Activated T-cell treated with anti-CD3 and anti-CD28 coated beads, Interleukin-2, amount 50 U/mL, for 4 hours (primary cell): ENCODE measurements at regions not wholly inside any gene's neighbourhood (a gene's known extent, or its start where the extent isn't known, plus 50 kb on each side); places are given as distances from the start of the nearest gene placed in this dataset.

Experiments used
- ATAC-seq, 2 donors: fragments of 200-7000 bp; cut with Tn5 transposase; one replicate each; pipeline ENCODE4 v1.10.0; 2021
- DNase-seq: peaks from one replicate; pipeline ENCODE4 v3.0.0-alpha.2; 2020
- H3K27me3 Mint-ChIP-seq: one replicate; pipeline ENCODE4 v1.8.0; 2021; ENCODE audit warnings: low read depth, mixed read lengths
- H3K36me3 Mint-ChIP-seq: one replicate; pipeline ENCODE4 v1.8.0; 2022; ENCODE audit warnings: mixed read lengths; ENCODE audit not compliant: insufficient read depth
- H3K4me1 Mint-ChIP-seq: one replicate; pipeline ENCODE4 v1.8.0; 2021; ENCODE audit warnings: low read depth, mixed read lengths
- H3K4me3 Mint-ChIP-seq: one replicate; pipeline ENCODE4 v1.8.0; 2021; ENCODE audit warnings: mild to moderate bottlenecking, moderate library complexity, mixed read lengths
- H3K9me3 Mint-ChIP-seq: one replicate; pipeline ENCODE4 v1.8.0; 2021; ENCODE audit warnings: mixed read lengths

DNA sequence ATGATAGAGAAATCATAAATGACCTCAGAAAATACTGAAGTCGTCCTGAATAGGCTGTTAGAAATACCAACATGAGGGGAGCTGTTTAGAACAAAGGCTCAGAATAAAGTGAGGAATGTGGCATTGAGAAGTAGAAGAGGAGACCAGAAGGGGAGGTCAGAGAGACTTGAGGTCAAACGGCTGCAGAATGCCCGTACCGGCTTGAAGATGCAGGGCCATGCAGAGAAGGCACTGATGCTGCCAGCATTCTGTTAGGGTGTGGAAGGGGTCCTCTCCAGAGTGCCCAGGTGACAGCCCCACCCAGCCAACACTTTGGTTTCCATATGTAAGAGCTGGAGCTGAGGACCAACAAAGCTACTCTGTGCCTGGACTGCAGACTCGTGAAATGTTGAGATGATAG lies 570.9 kb downstream of the CDH26 start:
- no peaks in the 10 kb centered on the region for H3K4me1 Mint-ChIP-seq
- DNase-seq (no peak), ATAC-seq (no peak)
- H3K4me3 Mint-ChIP-seq, result no peak overlapping the region
- H3K27me3 Mint-ChIP-seq, result no peaks in the 10 kb centered on the region
- no peaks in the 10 kb centered on the region for H3K9me3 Mint-ChIP-seq
- H3K36me3 Mint-ChIP-seq, result no peaks in the 10 kb centered on the region

- Mint-ChIP-seq H3K9me3 (no peaks in the 10 kb centered on the region), H3K4me1 (no peaks in the 10 kb centered on the region), H3K36me3 (no peaks in the 10 kb centered on the region), H3K27me3 (peaks cover 11% of the 10 kb centered on the region), H3K4me3 (no peak overlapping the region)
- ATAC-seq, result no peak
- no peak for DNase-seq
These were observed 577.0 kb downstream of the CDH26 start for GRCh38 chr20:60535211-60535610.

- Mint-ChIP-seq H3K36me3 (no peaks in the 10 kb centered on the region), H3K27me3 (peaks cover 7% of the 10 kb centered on the region), H3K4me3 (no peak overlapping the region), H3K9me3 (no peaks in the 10 kb centered on the region), H3K4me1 (no peaks in the 10 kb centered on the region)
- ATAC-seq, result no peak
- no peak for DNase-seq
These were observed 582.4 kb downstream of the CDH26 start for GRCh38 chr20:60540591-60540990.

DNA sequence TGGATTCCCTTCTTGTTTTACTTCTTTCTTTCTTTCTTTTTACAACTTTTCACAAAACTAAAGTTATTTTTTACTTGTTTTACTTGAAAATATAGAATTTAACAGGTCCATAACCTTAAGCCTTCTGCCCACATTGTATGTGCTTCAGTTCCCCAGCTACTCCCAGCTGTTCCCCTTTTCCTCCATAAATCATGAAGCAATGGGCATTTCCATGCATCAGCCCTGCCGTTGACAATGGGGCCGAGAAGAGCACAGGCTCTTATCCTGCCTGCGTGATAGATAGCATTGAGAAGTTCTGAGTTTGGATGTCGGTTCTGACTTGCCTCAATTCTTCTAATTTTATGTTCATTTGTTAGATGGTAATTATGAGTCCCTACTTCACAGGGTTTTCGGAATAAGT lies 583.8 kb downstream of the CDH26 start:
- no peaks in the 10 kb centered on the region for H3K36me3 Mint-ChIP-seq
- no peaks in the 10 kb centered on the region for H3K27me3 Mint-ChIP-seq
- peaks cover 5% of the 10 kb centered on the region for H3K9me3 Mint-ChIP-seq
- DNase-seq, result no peak
- no peak for ATAC-seq
- no peaks in the 10 kb centered on the region for H3K4me1 Mint-ChIP-seq
- H3K4me3 Mint-ChIP-seq, result no peak overlapping the region

DNA sequence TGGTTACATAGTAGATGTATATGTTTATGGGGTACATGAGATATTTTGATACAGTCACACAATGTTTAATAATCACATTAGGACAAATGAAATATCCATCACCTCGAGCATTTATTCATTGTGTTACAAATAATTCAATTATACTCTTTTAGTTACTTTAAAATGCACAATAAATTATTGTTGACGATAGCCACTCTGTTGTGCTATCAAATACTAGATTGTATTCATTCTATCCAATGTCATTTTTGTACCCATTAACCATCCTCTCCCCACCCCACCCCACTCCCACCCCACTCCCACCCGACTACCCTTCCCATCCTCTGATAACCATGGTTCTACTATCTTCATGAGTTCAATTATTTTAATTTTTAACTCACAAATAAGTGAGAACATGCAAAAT lies 585.4 kb downstream of the CDH26 start:
- no peak for DNase-seq
- Mint-ChIP-seq H3K4me1 (no peaks in the 10 kb centered on the region), H3K9me3 (peaks cover 9% of the 10 kb centered on the region), H3K4me3 (no peak overlapping the region), H3K27me3 (no peaks in the 10 kb centered on the region), H3K36me3 (no peaks in the 10 kb centered on the region)
- ATAC-seq, result no peak

DNA sequence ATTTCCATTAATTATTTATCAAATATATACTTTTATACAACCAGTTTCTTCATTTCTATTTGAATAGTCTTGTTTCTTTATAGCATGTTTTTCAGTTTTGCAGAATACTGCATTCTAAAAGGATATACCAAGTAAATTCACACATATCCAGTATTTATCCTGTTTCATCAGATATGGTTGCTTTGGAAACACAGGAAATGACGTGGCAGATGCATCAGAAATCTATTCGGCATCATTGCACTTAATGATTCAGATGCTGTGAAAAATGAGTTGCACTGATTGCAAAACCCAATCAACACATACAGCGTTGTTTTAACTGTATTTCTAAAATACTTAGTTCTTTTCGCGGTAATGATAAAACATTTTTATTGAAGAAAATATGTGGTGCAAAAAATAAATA lies 594.9 kb downstream of the CDH26 start:
- no peaks in the 10 kb centered on the region for H3K4me1 Mint-ChIP-seq
- no peak overlapping the region for H3K4me3 Mint-ChIP-seq
- DNase-seq, result no peak
- H3K36me3 Mint-ChIP-seq, result no peaks in the 10 kb centered on the region
- ATAC-seq, result no peak
- H3K27me3 Mint-ChIP-seq, result peaks cover 4% of the 10 kb centered on the region
- no peaks in the 10 kb centered on the region for H3K9me3 Mint-ChIP-seq

- ATAC-seq, result no peak
- H3K36me3 Mint-ChIP-seq, result no peaks in the 10 kb centered on the region
- no peak overlapping the region for H3K4me3 Mint-ChIP-seq
- no peak for DNase-seq
- peaks cover 25% of the 10 kb centered on the region for H3K27me3 Mint-ChIP-seq
- H3K9me3 Mint-ChIP-seq, result no peaks in the 10 kb centered on the region
- H3K4me1 Mint-ChIP-seq, result no peaks in the 10 kb centered on the region
These were observed 600.3 kb downstream of the CDH26 start for GRCh38 chr20:60558486-60558885.

DNA sequence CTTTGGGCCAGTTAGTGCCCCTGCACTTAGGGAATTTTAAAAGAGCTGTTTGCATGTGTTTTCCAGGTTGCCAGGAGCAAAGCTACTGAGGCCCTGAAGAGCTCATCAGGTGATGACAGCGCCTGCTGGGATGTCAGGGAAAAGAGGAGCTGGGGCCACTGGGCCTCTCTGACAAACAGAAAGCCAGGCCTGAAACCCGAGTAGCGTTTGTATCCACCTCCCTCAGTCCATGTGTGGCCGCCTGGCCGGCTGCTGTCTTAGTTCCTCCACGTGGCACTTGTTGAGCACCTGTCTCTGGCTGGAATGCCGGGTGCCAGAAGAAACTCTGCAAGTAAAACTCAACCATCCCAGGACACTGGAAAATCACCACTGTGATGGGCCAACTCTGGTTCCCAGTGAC lies 601.2 kb downstream of the CDH26 start:
- no peak for DNase-seq
- Mint-ChIP-seq H3K4me3 (no peak overlapping the region), H3K4me1 (no peaks in the 10 kb centered on the region), H3K9me3 (no peaks in the 10 kb centered on the region), H3K27me3 (peaks cover 25% of the 10 kb centered on the region), H3K36me3 (no peaks in the 10 kb centered on the region)
- ATAC-seq, result no peak

DNA sequence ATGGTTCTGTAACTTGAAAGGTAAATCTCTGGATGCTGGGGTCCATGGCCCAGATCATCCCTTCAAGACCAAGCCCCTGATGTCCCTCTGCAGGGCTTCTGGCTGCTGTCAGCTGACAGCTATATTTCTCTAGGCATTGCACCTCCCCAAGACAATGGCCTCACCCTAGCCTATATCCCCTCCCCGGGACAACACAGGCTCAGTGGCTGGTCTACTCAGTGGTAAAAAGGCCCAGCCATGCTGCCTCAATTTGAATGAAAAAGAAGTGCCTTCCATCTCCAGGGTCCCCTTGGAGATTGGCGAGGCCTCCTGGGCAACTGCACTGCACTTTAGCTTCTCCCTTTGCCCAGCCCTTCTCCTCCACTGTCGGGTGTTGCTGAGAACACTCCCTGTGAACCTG lies 602.8 kb downstream of the CDH26 start:
- no peaks in the 10 kb centered on the region for H3K9me3 Mint-ChIP-seq
- peaks cover 22% of the 10 kb centered on the region for H3K27me3 Mint-ChIP-seq
- DNase-seq (no peak), ATAC-seq (no peak)
- H3K4me3 Mint-ChIP-seq, result no peak overlapping the region
- no peaks in the 10 kb centered on the region for H3K4me1 Mint-ChIP-seq
- H3K36me3 Mint-ChIP-seq, result no peaks in the 10 kb centered on the region

DNA sequence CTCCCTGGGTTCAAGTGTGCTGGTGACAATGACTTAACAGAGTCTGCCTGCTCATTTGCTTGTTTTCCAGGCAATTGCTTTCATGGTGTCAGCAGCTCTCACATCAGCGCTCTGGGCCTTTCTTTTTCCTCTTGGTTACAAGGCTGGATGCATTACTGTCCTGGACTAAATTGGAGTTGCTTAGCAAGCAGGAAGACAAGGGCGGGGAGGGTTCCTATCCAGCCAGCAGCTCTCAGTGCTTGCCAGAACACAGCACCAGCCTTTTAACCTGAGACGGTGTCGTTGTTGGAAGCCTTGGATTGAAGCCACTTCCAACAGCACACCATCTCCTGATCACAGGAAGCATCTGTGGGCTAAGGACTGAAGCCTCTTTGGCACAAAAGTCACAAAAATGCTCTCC lies 606.9 kb downstream of the CDH26 start:
- DNase-seq, result no peak
- Mint-ChIP-seq H3K27me3 (peaks cover 12% of the 10 kb centered on the region), H3K9me3 (no peaks in the 10 kb centered on the region), H3K36me3 (no peaks in the 10 kb centered on the region), H3K4me3 (no peak overlapping the region), H3K4me1 (no peaks in the 10 kb centered on the region)
- no peak for ATAC-seq

GRCh38 chr20:60565551-60565950 lies 607.3 kb downstream of the CDH26 start:
- Mint-ChIP-seq H3K9me3 (no peaks in the 10 kb centered on the region), H3K27me3 (peaks cover 10% of the 10 kb centered on the region), H3K36me3 (no peaks in the 10 kb centered on the region), H3K4me1 (no peaks in the 10 kb centered on the region), H3K4me3 (no peak overlapping the region)
- ATAC-seq (no peak), DNase-seq (no peak)

DNA sequence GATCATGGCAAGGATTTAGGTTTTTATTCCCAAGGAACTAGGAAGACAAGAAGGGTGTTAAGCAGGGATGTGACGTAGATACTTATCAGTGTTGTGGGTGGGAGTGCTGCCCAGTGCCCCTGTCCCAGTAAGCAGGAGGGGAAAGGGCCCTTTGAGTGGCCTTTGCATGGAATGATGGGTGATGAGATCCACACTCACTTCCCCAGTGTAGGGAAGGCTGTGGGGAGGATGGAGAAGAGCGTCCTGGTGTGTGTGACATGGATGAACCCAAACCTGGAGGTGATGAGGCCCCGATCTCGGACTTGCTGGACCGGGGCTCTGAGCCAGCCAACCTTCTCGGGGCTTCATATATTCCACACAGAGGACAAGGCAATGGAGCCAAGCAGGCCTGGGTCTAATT lies 610.9 kb downstream of the CDH26 start:
- Mint-ChIP-seq H3K27me3 (no peaks in the 10 kb centered on the region), H3K9me3 (no peaks in the 10 kb centered on the region), H3K36me3 (no peaks in the 10 kb centered on the region), H3K4me3 (no peak overlapping the region), H3K4me1 (no peaks in the 10 kb centered on the region)
- DNase-seq (no peak), ATAC-seq (no peak)

- no peak for DNase-seq
- H3K4me3 Mint-ChIP-seq, result no peak overlapping the region
- no peaks in the 10 kb centered on the region for H3K36me3 Mint-ChIP-seq
- no peaks in the 10 kb centered on the region for H3K9me3 Mint-ChIP-seq
- no peaks in the 10 kb centered on the region for H3K4me1 Mint-ChIP-seq
- H3K27me3 Mint-ChIP-seq, result no peaks in the 10 kb centered on the region
- no peak for ATAC-seq
These were observed 612.5 kb downstream of the CDH26 start for GRCh38 chr20:60570481-60571277.

DNA sequence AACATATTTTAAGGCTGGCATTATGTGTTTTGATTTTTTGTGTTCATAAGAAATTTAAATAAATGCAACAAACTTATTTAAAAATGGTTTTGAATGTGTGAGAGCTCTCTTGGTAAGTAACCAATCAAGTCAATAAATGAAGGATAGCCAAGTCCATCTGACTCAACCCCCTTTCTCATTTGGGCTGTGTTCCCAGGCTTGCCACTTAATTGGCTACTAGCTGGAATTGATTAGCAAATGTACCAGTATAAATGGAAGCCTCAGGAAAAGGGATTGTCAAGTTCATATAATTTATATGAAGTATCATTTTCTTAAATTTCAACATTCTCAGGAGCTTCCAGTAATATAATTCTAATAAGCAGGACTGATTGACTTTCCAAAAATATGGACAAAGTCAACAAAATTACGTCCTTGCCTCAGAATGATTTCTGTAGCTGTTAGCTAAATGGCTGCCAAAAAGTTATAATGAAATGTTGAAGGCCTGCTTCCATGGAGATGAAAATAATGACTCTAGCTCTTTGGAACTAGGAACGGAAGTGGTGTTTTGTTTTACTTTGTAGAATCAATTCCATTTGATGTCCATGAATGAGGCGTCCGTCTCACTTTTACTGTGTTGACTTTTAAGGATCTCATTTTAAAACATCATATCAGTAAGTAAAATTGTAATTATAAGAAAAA lies 614.9 kb downstream of the CDH26 start:
- H3K36me3 Mint-ChIP-seq, result no peaks in the 10 kb centered on the region
- H3K9me3 Mint-ChIP-seq, result no peaks in the 10 kb centered on the region
- H3K27me3 Mint-ChIP-seq, result no peaks in the 10 kb centered on the region
- DNase-seq (no peak), ATAC-seq (no peak)
- H3K4me1 Mint-ChIP-seq, result no peaks in the 10 kb centered on the region
- no peak overlapping the region for H3K4me3 Mint-ChIP-seq

GRCh38 chr20:60576236-60576635 lies 618.0 kb downstream of the CDH26 start:
- Mint-ChIP-seq H3K27me3 (no peaks in the 10 kb centered on the region), H3K9me3 (no peaks in the 10 kb centered on the region), H3K4me3 (no peak overlapping the region), H3K36me3 (no peaks in the 10 kb centered on the region), H3K4me1 (no peaks in the 10 kb centered on the region)
- DNase-seq (no peak), ATAC-seq (no peak)
